ENCODE measurements at regions not wholly inside any gene's neighbourhood (a gene's known extent, or its start where the extent isn't known, plus 50 kb on each side); places are given as distances from the start of the nearest gene placed in this dataset.

DNA sequence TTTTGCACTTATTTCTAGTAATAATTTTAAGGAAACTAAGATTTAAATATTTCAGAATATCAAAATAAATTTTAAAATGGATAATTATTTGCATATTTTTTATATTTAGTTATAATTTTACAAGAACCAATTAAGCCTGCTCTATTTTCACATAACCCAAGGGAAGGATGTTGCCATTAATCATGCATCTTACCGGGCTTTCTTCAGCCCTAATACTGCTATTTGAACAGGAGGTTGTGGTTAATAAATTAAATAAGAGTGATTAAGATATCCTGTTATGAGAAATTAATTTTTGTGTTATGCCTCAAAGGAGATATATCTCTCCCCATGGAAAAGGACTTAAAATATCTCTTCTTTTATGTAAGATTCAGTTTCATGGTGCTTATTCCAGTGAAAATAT, 1415.8 kb upstream of the B3GALT2 start:
- DNase-seq: no peak

DNA sequence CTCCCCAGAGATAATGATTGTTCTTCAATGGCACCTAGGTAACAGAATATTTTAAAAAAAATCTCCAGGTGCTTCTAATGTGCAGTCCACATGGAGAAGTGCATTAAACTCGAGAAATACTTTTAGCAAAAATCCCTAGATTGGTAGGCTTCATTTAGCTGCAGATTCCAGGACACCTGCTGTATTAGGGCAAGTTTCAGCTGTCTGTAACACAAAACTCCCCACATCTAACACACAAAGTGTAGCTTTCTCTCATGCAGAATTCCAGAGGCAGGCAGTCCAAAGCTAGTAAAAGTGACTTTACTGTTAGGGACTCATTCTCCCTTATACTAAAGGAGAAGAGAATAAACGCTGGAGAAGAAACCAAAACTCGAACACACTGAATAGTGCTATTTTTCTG, 1414.3 kb upstream of the B3GALT2 start:
- no peak for DNase-seq

DNA sequence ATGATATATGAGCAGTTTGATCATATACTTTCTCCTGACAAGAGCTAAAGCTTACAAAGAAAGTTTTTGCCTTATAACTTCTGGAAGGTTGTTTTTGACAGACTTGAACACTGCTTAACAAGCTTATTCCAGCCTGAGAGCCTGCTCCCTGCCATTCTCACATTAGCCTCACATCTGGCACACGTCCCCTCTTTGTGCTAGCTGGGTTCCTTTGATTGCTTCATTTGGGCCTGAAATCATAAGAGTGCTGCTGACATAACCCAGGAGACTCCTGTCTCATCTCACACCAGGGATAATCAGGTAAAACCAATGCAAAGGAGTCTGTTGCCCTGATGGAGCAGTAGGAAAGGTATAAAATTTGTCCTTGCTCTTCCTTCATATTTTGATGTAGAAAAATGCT, 1411.7 kb upstream of the B3GALT2 start:
- no peak for DNase-seq

DNA sequence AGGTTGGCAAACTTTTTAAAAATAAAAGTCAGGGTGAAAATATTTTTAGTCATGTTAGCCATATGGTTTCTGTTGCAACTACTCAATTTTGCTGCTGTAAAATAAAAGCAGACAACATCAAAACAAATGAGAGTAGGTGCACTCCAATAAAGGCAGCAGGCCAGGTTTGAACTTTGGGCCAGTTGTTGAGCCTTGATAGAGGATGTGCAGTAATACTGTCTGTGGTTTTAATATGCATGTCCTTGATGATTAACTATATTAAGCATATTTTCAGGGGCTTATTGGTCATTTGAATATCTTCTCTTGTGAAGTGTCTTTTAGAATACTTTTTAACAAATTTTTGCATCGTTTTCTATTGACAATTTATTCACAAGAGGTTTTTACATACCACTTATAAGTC, 1399.9 kb upstream of the B3GALT2 start:
- DNase-seq: no peak

DNA sequence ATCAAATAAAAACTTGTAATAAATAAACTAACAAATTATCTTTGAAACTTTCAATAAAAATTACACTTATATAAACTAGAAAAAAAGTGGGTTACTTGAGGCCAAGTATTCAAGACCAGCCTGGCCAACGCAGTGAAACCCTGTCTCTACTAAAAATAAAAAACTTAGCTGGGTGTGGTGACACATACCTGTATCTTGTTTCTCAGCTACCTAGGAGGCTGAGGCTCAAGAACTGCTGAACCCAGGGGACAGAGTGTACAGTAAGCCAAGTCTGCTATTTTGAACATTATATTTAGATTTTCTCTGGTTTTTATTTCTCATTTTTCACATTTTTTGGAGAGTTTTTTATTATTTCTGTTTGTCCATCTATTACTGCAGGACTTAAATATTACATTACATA, 1397.6 kb upstream of the B3GALT2 start:
- DNase-seq: no peak

DNA sequence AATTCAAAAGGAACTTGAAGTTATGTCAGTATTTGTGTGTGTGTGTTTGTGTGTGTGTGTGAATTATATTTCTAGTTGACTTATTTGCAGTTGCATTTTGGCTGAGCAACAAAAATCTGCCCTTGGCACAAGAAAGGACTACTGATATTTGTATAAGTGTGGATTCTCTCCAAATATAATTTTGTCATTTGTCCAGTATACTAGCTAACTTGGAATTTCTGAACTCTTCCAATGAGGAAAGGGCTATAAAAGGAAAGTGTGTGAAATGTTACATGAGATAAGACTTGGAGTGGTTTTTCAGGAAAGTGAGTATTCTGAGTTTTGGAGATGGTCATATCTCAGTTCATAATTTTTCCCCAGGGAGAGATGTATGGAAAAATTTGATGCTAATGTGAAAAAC, 1384.1 kb upstream of the B3GALT2 start:
- no peak for DNase-seq

DNA sequence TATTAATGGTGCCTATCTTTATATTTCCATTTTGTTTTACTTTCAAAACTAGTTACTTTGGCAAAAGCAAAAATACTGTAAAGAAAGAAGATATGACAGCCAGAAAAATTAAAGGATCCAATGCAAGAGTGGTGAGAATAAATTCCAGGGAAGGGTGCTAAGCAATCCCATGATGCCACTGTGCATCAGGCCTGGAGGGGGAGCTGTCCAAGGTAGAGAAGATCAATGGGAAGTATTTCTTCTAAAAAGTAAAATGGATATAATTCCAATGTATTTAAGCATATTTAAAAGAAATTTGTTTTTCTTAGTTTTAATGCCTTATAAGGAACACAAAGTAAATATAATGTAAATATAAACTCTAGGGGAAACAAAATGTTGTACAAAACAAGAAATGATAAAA, 1382.2 kb upstream of the B3GALT2 start:
- DNase-seq: no peak

DNA sequence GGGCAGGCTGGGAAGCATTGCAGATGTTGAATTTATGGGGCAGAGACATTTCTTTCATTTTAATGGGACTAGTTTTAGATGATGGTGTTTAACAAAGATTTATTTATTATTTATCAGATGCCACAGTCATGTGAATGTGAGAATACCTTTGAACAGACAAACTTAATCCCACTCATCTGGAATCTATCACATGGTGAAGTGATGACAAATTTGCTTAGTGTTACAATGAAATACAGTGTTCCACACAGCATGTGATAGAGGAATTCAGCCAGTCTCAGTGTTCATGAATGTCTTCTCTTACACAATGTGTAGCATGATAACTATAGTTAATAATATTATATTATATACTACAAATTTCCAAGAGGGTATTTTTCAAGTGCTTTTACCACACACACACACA, 1361.7 kb upstream of the B3GALT2 start:
- no peak for DNase-seq

DNA sequence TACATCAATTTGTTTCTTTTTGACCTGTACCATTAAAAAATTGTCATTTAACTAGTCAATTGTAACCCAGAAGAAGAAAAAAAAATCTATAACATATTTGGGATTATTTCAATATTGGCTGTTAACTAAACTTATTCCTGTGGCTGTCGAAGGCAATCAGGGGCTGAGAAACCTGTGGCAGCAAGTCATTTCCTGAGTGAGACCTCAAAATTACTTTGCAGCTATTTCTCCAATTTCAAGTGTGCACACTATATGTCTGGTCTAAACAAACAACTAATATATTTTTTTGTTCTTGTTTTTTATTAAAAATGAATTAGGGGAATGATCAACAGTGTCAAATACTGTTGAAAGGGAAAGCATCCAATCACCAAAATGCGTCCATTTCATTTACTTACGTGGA, 1357.6 kb upstream of the B3GALT2 start:
- no peak for DNase-seq

DNA sequence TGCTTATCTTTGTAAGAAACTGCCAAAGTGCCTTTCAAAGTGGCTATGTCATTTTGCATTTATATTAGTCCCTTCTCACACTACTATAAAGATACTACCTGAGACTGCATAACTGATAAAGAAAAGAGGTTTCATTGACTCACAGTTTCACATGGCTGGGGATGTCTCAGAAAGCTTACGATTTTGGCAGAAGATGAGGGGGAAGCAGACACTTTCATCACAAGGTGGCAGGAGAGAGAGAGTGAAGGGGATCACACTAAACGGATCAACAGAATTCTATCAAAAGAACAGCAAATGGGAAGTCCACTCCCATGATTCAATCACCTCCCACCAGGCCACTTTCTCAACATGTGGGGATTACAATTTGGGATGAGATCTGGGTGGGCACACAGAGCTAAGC, 1352.0 kb upstream of the B3GALT2 start:
- no peak for DNase-seq

DNA sequence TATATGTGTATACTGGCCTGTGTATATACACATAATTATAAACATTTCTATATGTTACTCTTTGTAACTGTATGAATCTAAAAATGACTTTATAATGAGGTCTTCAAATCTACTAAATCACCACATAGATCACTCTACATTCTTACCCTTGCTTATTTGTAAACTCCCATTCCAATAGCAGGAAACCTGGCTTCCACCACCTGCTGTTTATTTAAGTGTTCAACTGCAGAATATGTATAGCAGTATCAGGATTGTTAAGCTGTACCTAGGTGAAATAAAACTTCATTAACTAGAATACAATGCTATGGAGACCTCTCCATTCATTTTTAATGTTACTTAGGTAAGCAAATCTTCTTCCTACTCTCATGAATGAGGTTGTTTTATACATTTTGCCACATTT, 1351.1 kb upstream of the B3GALT2 start:
- DNase-seq: no peak

DNA sequence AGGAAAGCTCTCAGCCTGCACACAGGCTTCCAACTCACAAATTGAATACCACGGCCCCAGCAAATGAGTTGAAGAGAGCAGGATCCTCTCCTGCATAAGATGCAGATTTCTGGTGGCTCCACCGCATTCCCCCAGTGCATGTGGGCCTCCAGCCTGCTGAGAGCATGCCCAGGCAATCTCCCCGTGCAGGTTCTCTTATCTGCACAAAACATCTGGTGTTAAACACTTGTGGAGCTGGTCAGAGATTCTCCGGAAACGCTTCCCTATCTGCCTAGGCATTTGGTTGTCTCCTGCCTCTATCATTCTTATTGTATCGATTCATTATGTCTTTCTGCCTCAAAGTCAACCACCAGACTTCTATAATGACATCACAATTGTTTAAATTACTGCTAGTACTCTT, 1349.0 kb upstream of the B3GALT2 start:
- no peak for DNase-seq

DNA sequence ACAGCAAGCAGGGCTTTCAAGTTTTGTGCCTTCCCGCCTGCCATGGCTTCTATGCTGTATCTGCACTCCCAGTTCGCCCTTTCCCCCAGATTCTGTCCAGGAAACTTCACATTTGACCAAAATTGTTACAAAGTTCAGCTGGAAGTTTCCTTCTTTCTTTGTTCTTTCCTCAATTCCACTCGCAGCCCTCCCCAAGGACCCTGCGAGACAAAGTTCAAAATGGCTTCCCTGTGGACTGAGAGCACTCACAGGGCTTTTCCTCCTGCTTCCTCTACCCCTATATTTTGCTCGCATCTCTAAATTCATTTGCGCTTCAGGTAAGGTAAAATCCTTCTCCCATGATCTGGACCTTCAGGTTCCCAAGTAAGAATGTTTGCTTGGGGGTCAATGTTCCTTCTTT, 1348.4 kb upstream of the B3GALT2 start:
- DNase-seq: no peak

DNA sequence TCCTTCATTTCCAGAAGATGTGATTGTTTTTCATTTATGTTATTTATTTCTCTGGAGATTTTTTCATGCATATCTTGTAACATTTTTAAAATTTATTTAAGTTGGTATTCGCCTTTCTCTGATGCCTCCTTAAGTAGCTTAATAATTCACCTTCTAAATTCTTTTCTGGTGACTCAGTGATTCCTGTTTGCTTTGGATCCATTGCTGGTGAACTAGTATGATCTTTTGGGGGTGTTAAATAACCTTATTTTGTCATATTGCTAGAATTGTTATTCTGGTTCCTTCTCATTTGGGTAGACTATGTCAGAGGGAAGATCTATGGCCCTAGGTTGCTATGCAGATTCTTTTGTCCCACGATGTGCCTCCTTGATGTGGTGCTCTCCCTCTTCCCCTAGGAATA, 1347.2 kb upstream of the B3GALT2 start:
- DNase-seq: no peak

DNA sequence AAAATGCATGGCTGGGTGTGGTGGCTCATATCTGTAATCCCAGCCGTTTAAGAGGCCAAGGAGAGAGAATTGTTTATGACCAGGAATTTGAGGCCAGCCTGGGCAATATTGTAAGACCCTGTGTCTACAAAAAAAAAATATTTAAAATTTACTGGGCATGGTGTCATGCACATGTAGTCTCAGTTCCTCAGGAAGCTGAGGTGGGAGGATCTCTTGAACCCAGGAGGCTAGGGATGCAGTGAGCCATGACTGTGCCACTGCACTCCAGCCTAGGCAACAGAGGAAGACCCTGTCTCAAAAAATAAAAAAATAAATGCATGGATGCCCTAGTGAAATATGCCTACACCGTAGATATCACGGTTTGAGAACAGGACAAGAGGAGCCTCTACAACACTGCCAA, 1331.2 kb upstream of the B3GALT2 start:
- no peak for DNase-seq

DNA sequence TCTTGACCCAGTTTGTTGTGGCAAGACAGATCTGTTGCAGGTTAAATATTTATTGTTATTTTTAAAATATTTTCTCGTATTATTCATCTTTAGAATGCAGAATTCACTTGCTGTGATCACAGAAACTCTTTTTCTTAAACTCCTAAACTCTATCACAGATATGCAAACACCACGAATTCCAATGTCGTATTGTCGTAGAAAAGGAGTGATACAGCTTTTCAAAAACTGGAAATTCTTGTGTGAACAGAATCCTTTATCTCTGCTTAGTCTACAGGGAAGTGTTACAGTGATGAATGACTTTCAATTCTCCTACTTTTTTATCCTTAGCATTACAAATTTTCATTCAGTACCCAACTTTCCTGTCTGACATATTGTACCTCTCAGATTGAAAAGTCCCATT, 1329.5 kb upstream of the B3GALT2 start:
- no peak for DNase-seq

DNA sequence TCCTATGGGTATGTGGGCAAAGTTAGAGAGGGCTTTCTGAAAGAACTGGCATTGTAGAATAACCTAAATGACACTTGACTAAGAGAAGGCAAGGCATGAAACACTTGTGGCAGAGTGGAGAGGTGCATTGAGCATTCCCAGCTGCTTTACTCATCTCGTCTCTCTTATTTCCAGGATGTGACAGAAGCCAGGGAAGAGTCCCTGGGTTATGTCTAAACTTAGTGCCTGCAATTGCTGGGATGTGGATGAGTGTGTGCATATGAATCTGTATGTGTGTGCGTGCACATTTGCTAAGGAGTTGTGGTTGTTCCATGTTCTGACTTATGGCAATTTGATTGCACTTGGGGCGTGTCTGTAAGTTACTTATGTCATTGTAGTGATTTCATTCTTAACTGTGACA, 1326.5 kb upstream of the B3GALT2 start:
- DNase-seq: no peak

DNA sequence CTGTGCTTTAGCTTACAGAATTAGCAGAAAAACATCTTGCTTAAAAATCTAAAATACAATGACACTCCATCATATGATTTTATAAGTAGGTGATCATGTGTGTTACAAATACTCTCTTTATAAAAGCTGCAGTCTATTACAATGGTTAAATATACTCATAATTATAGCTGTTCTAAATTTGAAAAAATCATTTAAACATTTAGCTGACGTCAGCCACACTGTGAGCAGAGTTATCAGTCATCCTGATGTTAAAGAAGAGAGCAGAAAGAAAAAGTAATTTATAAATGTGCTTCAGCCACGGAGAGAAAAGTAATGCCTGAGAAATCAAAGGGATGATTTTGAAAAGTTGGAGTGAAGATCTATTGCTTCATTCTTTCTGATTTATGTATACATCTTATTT, 1325.9 kb upstream of the B3GALT2 start:
- DNase-seq: no peak

DNA sequence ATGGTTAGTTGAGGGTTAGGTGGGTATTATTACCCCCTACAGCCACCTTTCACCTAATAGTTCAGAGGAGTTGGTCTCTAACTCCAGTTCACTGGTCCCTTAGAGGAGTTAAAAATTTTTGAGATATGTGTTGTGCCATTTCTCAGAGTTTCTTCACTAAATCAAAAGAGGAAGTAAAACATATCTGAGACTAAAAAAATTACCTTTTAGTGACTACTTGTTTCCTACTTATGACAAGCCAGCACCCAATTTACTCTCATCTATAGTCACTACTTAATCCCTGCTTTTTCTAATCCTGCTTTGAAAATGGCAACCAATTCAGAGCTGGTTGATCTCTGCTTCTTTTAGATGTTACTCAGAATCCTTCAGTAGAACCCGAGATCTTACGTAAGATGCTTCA, 1316.8 kb upstream of the B3GALT2 start:
- DNase-seq: no peak

DNA sequence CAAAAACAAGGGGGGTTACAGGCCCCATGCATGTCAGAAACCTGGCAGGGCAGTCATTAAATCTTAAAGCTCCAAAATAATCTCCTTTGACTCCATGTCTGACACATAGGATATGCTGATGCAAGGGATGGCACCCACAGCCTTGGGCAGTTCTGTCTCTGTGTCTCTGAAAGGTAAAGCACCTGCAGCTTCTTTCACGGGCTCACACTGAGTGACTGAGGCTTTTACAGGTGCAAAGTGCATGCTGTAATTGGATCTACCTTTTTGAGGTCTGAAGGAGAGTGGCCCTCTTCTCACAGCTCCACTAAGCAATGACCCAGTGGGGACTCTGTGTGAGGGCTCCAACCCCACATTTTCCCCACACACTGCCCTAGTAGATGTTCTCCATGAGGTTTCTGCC, 1309.0 kb upstream of the B3GALT2 start:
- no peak for DNase-seq

DNA sequence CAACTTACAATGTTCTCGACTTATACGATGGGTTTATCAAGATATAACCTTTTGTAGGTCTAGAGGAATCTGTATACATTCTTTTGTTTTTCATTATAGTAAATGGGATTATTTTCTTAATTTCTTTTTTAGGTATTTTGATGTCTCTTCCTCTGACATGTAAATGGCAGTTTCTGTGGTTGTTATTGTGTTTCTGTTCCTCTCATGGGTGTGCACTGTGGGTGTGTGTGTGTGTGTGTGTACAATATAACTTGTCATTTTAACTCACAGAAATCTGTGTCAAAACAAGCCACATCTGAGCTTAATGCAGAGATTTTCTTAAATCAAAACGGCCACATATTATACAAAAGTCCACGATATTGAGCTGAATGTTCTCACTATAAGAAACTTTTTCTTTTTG, 1300.8 kb upstream of the B3GALT2 start:
- no peak for DNase-seq

DNA sequence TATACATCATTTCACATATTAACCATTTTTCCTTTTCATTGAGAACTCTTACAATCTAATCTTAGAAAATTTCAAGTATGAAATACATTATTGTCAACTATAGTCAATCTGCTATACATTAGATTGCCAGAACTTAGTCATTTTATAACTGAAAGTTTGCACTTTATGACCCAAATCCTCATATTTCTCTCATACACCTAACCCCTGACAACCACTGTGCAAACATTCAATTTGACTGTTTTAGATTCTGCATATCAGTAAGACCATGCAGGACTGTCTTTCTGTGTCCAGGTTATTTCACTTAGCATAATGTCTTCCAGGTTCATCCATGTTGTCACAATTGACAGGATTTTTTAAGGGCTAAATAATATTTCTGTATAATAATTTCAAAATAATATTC, 1299.0 kb upstream of the B3GALT2 start:
- DNase-seq: no peak

DNA sequence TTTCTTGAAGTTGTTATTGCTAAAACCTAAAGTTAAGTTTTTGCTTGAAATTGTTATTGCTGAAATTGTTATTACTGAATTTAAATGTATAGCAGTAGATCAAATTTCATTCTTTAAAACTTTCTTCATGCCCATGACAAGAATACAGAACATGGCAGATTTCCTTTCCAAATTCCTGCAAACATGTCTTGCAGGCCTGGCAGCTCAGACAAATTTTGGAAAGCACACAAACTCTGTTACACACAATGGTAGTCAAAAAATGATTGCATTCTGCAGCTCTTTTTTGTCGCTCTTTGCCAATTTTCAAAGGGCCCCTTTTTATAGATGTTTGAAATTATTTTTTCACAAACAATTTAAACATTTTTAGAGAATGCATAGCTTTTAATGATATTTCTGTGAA, 1292.3 kb upstream of the B3GALT2 start:
- DNase-seq: no peak

DNA sequence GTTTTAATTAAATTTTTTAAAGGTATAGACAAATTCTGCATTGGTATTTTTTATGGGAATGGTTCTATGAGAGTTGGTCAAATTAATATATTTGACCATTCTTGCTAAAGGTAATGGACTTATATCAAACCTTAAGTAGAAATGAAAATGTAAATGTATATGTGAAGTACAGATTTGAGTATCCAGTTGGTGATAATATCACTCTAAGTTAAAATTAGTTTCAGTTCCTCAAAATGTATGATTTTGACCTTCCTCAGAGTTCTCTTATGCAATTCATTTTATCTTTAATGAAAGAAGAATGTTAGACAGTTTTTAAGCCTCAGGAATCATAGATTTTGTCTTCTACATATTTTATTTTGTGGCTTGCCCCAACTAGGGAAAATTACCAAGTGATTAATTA, 1291.5 kb upstream of the B3GALT2 start:
- no peak for DNase-seq

DNA sequence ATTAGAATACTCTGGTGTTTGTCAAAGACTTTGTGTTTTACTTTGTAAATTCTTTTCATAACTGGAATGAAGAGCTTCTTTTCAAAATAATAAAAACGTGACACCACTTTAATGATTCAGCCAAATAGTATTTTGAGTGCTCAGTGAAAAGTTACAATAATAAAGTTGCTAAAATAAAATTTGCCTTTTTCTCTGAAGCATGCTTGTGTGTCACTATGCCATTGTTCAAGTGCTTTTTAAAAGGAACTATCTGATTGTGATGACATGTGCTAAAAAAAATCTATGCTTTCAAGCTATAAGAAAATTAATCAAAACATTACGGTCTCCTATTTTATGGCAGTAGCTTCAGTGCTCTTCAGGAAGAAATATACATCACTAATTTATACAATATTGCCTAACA, 1290.5 kb upstream of the B3GALT2 start:
- no peak for DNase-seq

DNA sequence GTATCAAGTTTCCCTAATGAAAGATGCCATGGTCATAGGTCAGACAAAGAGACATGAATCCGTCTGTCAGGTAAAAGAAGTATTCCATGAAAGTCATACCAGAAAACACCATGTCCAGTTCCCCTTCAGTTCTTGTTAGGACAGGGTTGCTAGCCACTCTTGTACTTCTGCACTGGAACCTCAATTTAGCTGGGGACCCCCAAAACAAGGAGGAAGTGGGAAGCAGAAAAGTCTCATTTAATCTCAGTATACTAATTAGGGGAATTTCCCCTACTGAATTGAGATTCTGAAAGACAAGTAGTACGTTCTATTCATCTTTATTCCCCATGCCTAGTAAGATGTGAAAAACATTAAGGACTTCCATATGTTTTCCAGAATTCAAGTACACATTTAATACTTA, 1289.9 kb upstream of the B3GALT2 start:
- DNase-seq: no peak

DNA sequence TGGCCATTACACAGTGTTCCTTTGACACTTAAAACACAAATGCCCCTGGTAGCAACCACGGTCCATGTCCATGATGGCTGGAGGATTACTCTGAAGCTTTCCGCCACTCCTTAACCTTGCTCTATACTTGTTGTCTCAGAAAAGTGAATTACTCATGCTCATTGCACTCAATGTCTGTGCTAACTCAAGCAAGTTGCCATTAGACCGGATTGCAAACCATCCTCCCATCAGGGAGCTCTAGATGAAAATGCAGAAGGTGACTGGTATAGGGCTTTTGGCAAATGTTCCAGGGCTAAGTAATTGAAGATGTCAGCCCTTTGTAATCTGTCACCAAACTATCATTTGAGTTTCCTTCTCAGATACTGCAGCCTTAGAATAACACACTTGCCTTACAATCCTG, 1288.3 kb upstream of the B3GALT2 start:
- no peak for DNase-seq
